Stimulated activated CD4-positive, alpha-beta T cell treated with anti-CD3 and anti-CD28 coated beads, Interleukin-15, amount 100 ng/mL, for 24 hours (primary cell): ENCODE measurements at regions not wholly inside any gene's neighbourhood (a gene's known extent, or its start where the extent isn't known, plus 50 kb on each side); places are given as distances from the start of the nearest gene placed in this dataset.
"Not testable (repeated sequence)": the region's sequence is repeated elsewhere in the genome, so short reads cannot be mapped to it uniquely, and the experiment has no call there.

Source experiments
- DNase-seq: peaks from one replicate; pipeline ENCODE4 v3.0.0-alpha.2; 2020

GRCh38 chr5:75002271-75002670 lies 50.1 kb downstream of the GCNT4 start:
- no peak for DNase-seq

GRCh38 chr5:74995926-74996325 lies 56.4 kb downstream of the GCNT4 start:
- no peak for DNase-seq

- DNase-seq, result no peak
These were observed 57.5 kb downstream of the GCNT4 start for GRCh38 chr5:74994826-74995225.

DNA sequence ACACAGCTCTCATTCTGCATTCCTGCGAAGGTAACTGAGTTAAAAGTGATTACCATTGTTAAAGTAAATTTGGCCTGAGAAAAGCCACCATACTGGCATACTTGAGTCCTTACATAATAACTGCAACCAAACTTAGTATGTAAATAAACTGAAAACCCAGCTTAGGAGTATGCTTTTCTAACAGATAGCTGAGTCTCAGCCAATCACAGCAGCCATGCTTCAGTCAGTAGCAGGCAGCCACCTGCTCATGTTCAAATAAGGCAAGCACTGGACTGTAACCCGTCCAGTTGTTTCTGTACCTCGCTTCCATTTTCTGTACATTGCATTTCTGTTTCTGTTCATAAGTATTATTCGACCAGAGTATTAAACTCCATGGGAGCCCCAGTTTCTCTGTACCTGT lies 58.6 kb downstream of the GCNT4 start:
- no peak for DNase-seq

- no peak for DNase-seq
These were observed 59.6 kb downstream of the GCNT4 start for GRCh38 chr5:74992791-74993190.

DNA sequence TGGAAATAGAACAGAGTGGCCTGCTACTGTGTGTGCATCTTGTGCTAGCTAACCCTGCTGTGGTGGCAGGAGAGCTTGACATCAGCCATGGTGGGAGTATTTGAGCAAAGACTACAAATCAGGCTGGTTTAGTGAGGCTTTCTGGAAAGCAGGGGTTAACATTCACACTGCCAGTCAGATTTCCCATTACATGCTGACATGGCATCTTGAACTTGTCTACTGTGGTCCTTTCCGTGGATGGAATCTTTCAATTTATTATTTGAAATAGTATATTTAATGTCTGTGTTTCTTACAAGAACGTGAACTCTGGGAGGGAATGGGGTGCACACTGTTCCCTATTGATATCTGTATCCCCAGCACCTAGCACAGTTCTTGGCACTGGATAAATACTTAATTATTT lies 60.8 kb downstream of the GCNT4 start:
- DNase-seq, result no peak

GRCh38 chr5:74990194-74990593 lies 62.2 kb downstream of the GCNT4 start:
- DNase-seq, result no peak

- DNase-seq, result no peak
These were observed 63.9 kb downstream of the GCNT4 start for GRCh38 chr5:74988273-74988983.

DNA sequence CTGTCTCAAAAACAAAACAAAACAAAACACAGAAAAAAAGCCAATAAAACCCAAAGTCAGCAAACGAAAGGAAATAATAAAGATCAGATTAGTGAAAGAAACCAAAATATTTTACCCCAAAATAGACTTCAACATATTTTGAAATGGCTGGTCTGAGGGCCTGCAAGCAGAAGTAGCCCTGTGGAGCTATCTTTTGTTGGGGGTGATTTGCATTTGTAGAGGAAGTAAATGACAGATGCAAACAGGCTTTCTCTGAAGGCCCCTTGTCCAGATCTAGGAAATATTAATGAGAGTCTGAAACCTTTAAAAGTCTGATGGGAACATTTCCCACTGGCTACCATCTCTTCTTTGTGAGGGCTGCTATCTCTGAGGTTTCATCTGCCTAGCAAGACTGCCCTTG lies 74.0 kb downstream of the GCNT4 start:
- no peak for DNase-seq

DNA sequence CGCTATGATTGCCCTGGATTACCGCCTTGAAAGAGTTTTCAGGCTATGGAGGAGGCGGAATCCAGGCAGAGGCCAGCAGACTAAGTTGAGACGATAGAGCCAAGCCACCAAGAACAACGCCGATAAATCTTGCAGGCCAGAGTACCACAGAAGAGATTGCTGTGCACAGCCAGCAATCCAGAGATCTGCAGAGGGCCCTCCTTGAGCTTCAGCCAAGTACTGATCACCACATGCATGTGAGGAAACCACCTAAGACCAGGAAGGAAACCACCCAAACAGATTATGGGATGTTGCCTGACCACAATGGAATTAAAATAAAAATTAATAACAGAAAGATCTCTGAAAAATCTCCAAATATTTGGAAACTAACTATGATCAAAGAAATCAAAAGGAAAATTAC lies 74.9 kb downstream of the GCNT4 start:
- DNase-seq, result no peak

GRCh38 chr5:74976651-74977050 lies 75.7 kb downstream of the GCNT4 start:
- DNase-seq, result no peak

GRCh38 chr5:74975582-74975981 lies 76.8 kb downstream of the GCNT4 start:
- no peak for DNase-seq

DNA sequence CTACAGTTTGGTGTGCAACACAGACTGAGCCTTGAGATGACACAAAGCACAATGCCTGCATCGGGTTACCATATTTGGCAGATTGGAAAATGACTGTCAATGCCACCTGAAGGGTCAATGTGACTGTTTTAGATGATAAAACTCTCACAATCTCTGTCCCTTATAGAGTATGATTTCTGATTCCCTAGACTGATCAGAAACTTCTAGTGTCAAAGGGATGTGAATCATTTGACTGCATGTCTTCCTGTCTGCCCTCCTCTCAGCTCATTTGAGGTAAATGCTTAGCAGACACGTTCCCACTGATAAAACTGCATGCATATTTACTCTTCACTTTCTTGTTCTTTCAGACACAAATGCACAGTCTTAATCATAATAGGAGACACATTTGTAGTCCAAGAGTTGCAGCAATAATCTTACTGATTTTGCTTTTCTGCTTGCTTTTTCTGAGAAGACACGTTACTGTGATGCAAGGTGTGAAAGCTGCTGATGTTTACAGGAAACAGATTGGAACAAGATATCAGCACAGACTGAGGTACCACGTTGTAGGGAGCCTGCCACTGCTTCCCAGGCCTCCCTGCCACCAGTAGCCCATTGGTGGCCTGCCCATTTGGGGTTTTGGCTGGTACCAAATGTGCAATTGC lies 77.8 kb downstream of the GCNT4 start:
- peak; percentile 8 for DNase-seq

- DNase-seq, result no peak
These were observed 78.7 kb downstream of the GCNT4 start for GRCh38 chr5:74973694-74974093.

DNA sequence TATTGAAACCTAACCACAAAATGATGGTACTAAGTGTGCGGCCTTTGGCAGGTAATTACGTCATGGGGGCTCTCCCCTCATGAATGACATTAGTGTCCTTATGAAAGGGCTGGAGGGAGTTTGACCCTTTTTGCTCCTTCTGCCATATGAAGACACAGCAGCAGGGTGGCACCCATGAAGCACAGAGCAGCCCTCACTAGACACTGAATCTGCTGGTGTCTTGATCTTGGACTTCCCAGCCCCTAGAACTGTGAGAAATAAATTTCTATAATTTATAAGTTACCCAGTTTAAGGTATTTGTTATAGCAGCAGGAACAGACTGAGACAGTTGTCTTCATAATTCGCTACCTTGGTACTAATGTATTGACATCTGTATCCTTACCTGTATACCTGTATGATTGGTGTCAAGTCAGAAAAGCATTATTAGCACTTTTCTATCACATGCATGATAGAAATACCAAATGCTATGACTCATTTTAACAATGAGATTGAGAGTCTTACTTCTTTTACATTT lies 80.4 kb downstream of the GCNT4 start:
- no peak for DNase-seq

DNA sequence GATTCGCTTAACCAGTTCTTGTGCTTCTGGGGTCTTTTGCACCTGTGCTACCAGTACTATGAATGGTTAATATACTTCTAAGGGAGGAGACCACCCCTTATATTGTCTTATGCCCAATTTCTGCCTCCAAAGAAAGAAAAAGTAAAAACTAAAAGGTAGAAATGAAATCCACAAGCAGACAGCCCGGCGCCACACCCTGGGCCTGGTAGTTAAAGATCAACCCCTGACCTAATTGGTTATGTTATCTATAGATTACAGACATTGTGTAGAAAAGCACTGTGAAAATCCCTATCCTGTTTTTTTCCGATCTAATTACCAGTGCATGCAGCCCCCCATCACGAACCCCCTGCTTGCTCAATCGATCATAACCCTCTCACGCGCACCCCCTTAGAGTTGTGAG lies 81.5 kb downstream of the GCNT4 start:
- DNase-seq, result not testable (repeated sequence)

DNA sequence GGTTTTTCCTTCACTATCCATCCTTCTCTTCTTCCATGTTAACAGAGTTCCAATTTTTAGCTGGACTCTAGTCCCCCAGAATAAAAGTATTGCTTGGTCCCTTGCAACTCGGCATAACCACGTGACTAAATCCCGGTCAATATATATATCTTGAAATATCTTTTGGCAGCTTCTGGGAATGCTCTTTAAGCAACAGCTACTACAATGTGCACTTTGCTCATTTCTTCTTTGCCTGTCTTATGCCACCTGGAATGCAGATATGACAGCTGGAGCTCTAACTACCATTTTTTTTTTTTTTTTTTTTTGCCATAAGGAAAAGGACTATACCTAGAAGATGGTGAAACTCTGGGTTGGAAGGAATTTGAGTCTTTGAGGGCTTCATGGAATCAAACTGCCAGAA lies 82.6 kb downstream of the GCNT4 start:
- no peak for DNase-seq

- DNase-seq, result no peak
These were observed 86.0 kb downstream of the GCNT4 start for GRCh38 chr5:74966141-74967026.

DNA sequence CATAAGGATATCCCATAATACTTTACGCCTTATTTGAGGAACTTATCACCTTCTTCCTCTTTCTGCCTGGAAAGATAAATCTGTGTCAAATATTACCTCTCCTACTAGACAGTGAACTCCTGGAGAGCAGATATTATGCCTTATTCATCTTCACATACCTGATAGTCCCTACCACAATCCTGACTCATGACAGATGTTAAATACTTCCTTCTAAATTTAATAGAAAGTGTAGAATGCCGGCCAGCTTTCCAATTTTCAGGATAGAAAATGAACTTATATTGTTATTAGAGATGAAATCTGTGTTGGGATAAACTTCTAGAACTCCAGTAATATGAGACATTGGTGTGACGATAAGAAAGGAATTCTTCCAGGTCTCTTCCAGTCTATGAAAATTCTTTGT lies 89.0 kb downstream of the GCNT4 start:
- no peak for DNase-seq

- DNase-seq, result no peak
These were observed 91.7 kb upstream of the FAM169A start for GRCh38 chr5:74957906-74958305.

- DNase-seq, result no peak
These were observed 91.0 kb upstream of the FAM169A start for GRCh38 chr5:74957029-74957784.

GRCh38 chr5:74956278-74956677 lies 90.1 kb upstream of the FAM169A start:
- DNase-seq, result no peak

DNA sequence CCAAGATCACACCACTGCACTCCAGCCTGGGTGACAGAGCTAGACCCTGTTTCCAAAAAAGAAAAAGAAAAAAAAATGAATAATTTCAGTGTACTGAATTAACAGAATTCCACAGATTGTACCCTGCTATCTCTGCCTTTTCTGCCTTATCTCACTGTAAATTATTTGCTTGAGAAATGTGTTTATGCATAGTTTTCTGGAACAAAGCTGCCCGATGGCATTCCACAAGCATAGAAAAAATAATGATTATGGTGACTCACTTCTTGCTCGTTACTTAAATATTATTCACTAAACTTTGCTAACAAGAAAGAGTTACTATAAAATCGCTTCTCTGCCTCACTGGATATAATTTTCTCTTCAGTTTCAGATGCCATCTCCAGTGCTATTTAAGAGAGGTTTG lies 88.7 kb upstream of the FAM169A start:
- no peak for DNase-seq
